ENCODE measurements at regions not wholly inside any gene's neighbourhood (a gene's known extent, or its start where the extent isn't known, plus 50 kb on each side); places are given as distances from the start of the nearest gene placed in this dataset.

- Histone ChIP-seq H3K9me3 (ENCODE audit: low read length) (no peaks in the 10 kb centered on the region), H3K27ac (ENCODE audit: extremely low read length, insufficient read depth, low read length) (no peak overlapping the region), H3K36me3 (replicated peaks in 1 of 2; ENCODE audit: control insufficient read depth in 1 of 2, insufficient read depth in 2 of 2, low read length in 2 of 2) (no peaks in the 10 kb centered on the region), H3K4me2 (ENCODE audit: low read depth, low read length) (no peak overlapping the region), H3K4me3 (replicated peaks in 1 of 3; ENCODE audit: insufficient read depth in 1 of 3, low read depth in 2 of 3, low read length in 3 of 3) (no peak overlapping the region), H3K27me3 (ENCODE audit: control insufficient read depth in 1 of 2, insufficient read depth in 2 of 2, low read length in 2 of 2) (peaks cover 5 to 40% of the 10 kb centered on the region in 2 experiments; a peak in 4 of 5 replicates), H3K9ac (ENCODE audit: insufficient read depth, low read depth, low read length) (no peak overlapping the region), H3K79me2 (ENCODE audit: insufficient read depth, low read length) (no peaks in the 10 kb centered on the region), H2AFZ (ENCODE audit: low read length) (no peak overlapping the region), H3K4me1 (ENCODE audit: insufficient read depth, low read length) (no peaks in the 10 kb centered on the region), H4K20me1 (ENCODE audit: insufficient read depth, low read length) (no peaks in the 10 kb centered on the region)
- in situ Hi-C loops (cut with HindIII; ENCODE audit: extremely low pct_ligation_motif_present, low pct_unique_long_range_greater_than_20kb) = no loop called here
- TF ChIP-seq AGO2 (optimal IDR thresholded peaks at IDR 0.05; ENCODE audit: low read depth, low read length) (no peak), ISX (CRISPR knock-in tag; conservative IDR thresholded peaks at IDR 0.05) (no peak), HNF1B (CRISPR knock-in tag; IDR thresholded peaks at IDR 0.05) (no peak), ERF (CRISPR knock-in tag; IDR thresholded peaks at IDR 0.05) (no peak), RBFOX2 (IDR thresholded peaks at IDR 0.05; ENCODE audit: low read depth, low read length) (no peak), NFYC (CRISPR knock-in tag; IDR thresholded peaks at IDR 0.05) (no peak), FOXC1 (CRISPR knock-in tag; IDR thresholded peaks at IDR 0.05; ENCODE audit: borderline replicate concordance) (no peak), CC2D1A (CRISPR knock-in tag; IDR thresholded peaks at IDR 0.05) (no peak)
- DNase-seq (ENCODE audit: low spot score) = no peak
- WGBS (ENCODE audit: low lambda C conversion rate) = 19% methylated on average over 4 of the region's 5 CpGs
- no peak for ATAC-seq
- ChIA-PET POLR2A (no interaction called here), CTCF (ENCODE audit: low intra/inter-chr PET ratio, low total read pairs) (no interaction called here)
- intact Hi-C loops (cut with micrococcal nuclease; ENCODE audit: unreplicated experiment) = no loop called here
- no peak for FAIRE-seq
- no TSS peak for BruUV-seq (replicated peaks)
These were observed 208.0 kb downstream of the TBXT start for GRCh38 chr6:165959627-165960026.

- no peaks in the 10 kb centered on the region for H3K79me2 ChIP-seq (ENCODE audit: insufficient read depth, low read length)
- no peak overlapping the region for H3K27ac ChIP-seq (ENCODE audit: extremely low read length, insufficient read depth, low read length)
- 0% methylated on average over 1 of the region's 1 CpG for whole genome bisulfite sequencing (ENCODE audit: low lambda C conversion rate)
- in situ Hi-C loops (cut with HindIII; ENCODE audit: extremely low pct_ligation_motif_present, low pct_unique_long_range_greater_than_20kb) = no loop called here
- no peak overlapping the region for H3K4me3 ChIP-seq (replicated peaks in 1 of 3; ENCODE audit: insufficient read depth in 1 of 3, low read depth in 2 of 3, low read length in 3 of 3)
- ATAC-seq (no peak), FAIRE-seq (no peak), DNase-seq (ENCODE audit: low spot score) (no peak)
- no peak overlapping the region for H3K9ac ChIP-seq (ENCODE audit: insufficient read depth, low read depth, low read length)
- no peak overlapping the region for H2AFZ ChIP-seq (ENCODE audit: low read length)
- BruUV-seq (replicated peaks) = no TSS peak
- ChIA-PET POLR2A (no interaction called here), CTCF (ENCODE audit: low intra/inter-chr PET ratio, low total read pairs) (no interaction called here)
- intact Hi-C loops (cut with micrococcal nuclease; ENCODE audit: unreplicated experiment) = no loop called here
- no peaks in the 10 kb centered on the region for H3K9me3 ChIP-seq (ENCODE audit: low read length)
- no peak overlapping the region for H3K4me2 ChIP-seq (ENCODE audit: low read depth, low read length)
- no peaks in the 10 kb centered on the region for H4K20me1 ChIP-seq (ENCODE audit: insufficient read depth, low read length)
- no peaks in the 10 kb centered on the region for H3K4me1 ChIP-seq (ENCODE audit: insufficient read depth, low read length)
- H3K27me3 ChIP-seq (ENCODE audit: control insufficient read depth in 1 of 2, insufficient read depth in 2 of 2, low read length in 2 of 2) = peaks cover 3 to 32% of the 10 kb centered on the region in 2 experiments; a peak in 4 of 5 replicates
- H3K36me3 ChIP-seq (replicated peaks in 1 of 2; ENCODE audit: control insufficient read depth in 1 of 2, insufficient read depth in 2 of 2, low read length in 2 of 2) = no peaks in the 10 kb centered on the region
- TF ChIP-seq MLLT10 (CRISPR knock-in tag; IDR thresholded peaks at IDR 0.05) = no peak
- TF ChIP-seq DR1 (CRISPR knock-in tag; IDR thresholded peaks at IDR 0.05) = no peak
- no peak for TF ChIP-seq NR2F2 (IDR thresholded peaks at IDR 0.05; ENCODE audit: borderline replicate concordance, low read depth)
- TF ChIP-seq THYN1 (CRISPR knock-in tag; IDR thresholded peaks at IDR 0.05; ENCODE audit: borderline replicate concordance, low read depth) = no peak
- no peak for TF ChIP-seq ZFYVE20 (CRISPR knock-in tag; IDR thresholded peaks at IDR 0.05; ENCODE audit: borderline replicate concordance, low read depth)
- no peak for TF ChIP-seq POGZ (CRISPR knock-in tag; IDR thresholded peaks at IDR 0.05)
- no peak for TF ChIP-seq BRF2 (CRISPR knock-in tag; IDR thresholded peaks at IDR 0.05)
- TF ChIP-seq TBX3 (IDR thresholded peaks at IDR 0.05; ENCODE audit: borderline replicate concordance) = no peak
- no peak for TF ChIP-seq PAF1 (CRISPR knock-in tag; IDR thresholded peaks at IDR 0.05)
- no peak for TF ChIP-seq NR2C2 (CRISPR knock-in tag; IDR thresholded peaks at IDR 0.05; ENCODE audit: borderline replicate concordance)
- no peak for TF ChIP-seq ZBTB21 (CRISPR knock-in tag; IDR thresholded peaks at IDR 0.05)
- no peak for TF ChIP-seq ZNF7 (CRISPR knock-in tag; IDR thresholded peaks at IDR 0.05)
- TF ChIP-seq ZNF354B (CRISPR knock-in tag; IDR thresholded peaks at IDR 0.05) = no peak
These were observed 210.8 kb downstream of the TBXT start for GRCh38 chr6:165956874-165957273.
